Islet precursor cell (in vitro differentiated cells): ENCODE measurements at regions not wholly inside any gene's neighbourhood (a gene's known extent, or its start where the extent isn't known, plus 50 kb on each side); places are given as distances from the start of the nearest gene placed in this dataset.
A peak's percentile ranks its signal among the peaks of the same experiment; 100 is the strongest.

Source experiments
- DNase-seq: peaks from one replicate; pipeline ENCODE4 v3.0.0-alpha.2; 2018

DNA sequence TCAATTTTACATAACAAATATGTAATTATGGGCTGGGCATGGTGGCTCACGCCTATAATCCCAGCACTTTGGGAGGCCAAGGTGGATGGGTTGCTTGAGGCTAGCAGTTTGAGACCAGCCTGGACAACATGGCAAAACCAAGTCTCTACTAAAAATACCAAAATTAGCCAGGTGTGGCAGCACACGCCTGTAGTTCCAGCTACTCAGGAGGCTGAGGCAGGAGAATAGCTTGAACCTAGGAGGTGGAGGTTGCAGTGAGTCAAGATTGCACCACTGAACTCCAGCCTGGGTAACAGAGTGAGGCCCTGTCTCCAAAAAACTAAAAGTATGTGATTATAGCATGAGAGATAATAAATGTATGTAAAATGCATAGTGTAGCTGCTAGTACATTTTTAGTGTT, 229.0 kb downstream of the PPARGC1A start:
- DNase-seq, result no peak

DNA sequence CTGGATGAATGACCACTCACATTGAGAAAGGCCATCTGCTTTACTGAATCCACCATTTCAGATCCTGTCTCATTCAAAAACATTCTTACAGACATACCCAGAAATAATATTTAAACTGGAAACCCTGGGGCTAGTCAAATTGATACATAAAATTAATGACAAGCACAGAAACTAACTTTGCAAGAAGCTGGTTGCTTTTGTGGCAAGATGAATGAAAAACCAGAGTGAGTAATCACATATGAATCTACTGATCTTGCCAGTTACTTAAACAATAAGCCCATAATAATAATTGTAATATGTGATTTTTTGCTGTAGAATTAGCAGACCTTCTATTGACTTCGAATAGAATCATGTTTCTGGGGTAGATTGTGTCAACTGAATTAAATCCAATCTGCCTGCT, 235.1 kb downstream of the PPARGC1A start:
- DNase-seq, result no peak

DNA sequence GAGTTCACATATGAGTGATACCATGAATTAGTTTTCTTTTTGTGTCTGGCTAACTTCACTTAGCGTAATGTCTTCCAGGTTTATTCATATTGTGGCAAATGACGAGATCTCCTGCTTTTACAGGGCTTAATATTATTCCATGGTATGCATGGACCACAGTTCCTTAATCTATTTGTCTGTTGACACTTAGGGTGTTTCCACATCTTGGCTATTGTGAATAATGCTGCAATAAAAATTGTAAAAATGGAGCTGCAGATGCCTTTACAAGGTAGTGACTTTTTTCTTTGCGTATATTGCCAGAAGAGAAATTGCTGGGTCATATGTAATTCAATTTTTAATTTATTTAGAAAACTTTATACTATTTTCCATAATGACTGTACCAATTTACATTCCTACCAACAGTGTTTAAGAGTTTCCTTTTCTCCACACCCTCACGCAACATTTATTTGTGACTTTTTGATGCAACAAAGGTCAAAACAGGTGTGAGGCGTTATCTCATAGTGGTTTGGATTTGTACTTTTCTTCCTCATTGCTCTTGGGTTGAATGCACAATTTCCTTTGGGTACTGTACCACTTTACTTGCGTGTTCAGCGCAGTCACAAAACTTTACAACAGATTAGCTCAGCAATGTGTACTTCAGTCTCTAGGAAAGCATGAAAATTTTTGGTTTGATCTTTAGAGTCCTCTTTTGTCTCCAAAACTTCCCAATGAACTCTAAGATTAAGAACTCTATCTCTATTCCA, 240.8 kb downstream of the PPARGC1A start:
- DNase-seq, result no peak

DNA sequence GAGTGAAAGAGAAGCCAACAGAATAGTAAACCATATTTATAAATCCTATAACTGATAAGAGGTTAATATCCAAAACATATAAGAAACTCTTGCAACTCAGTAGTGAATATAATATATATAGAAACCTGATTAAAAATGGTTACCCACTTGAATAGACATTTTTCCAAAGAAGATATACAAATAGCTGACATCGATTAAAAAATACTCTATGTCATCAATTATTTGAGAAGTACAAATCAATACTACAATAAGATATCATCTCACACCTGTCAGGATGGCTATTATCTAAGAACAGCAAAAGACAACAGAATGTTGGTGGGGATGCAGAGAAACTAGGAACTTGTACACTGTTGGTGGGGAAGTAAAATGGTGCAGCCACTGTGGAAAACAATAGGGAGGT, 254.4 kb downstream of the PPARGC1A start:
- DNase-seq, result no peak

DNA sequence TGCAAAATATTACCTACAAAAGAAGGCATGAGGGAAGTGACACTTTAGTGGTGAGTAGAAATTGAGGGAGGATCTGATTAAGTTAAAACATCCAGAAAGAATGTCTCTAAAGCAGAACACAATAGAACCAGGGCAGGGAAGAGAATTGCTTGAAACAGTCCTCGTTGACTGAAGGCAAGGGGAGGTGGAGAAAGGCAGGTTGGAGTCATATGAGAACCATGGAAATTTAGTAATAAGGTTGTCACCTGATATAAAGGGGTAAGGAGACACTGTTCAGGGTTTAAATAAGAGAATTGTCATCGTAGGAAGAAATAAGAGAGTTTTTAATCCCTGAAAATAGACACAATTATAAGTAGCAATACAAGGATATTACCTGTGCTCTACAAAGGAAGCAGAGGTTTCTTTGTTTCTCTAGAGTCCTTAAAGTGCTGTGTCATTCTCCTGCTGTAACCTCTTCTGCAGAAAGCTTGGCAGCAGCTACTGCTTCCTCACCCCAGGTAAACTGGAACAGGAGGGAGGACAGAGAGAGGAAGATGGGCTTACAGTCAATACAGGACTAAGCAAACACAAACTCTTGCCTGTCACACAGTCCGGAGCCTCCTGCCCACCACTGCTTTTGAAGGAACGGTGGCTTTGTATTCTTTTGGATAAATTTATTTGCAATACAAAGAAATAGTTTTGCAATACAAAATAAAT, 258.4 kb downstream of the PPARGC1A start:
- no peak for DNase-seq

DNA sequence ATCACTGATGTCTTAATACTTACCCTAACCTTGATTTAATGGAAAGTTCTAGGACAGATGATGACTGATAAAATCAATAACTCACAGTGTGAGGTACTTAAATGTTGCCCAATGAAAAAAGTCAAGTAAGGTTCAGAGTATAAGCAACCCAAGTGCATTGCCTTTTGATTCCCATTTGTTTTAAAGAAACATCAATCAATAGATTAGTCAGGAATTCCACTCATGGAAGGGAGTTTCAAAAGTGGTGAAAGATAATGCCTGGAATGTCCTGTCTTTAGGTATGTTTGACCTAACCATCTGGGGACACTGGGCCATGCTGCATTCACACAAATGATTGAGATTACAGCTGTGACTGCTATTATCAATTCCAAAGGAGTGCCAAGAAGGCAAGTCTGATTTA, 259.7 kb downstream of the PPARGC1A start:
- no peak for DNase-seq

DNA sequence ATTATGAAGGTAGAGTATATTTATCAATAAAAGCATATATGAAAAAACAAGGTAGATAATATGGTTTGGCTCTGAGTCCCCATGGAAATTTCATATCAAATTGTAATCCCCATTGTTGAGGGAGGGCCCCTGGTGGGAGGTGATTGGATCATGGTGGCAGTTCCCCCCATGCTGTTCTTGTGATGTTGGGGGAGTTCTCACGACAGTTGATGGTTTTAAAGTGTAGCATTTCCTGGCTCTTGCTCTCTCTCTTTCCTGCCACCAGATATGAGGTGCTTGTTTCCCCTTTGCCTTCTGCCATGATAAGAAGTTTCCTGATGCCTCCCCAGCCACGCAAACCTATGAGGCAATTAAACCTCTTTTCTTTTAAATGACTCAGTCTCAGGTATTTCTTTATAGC, 260.4 kb downstream of the PPARGC1A start:
- no peak for DNase-seq

DNA sequence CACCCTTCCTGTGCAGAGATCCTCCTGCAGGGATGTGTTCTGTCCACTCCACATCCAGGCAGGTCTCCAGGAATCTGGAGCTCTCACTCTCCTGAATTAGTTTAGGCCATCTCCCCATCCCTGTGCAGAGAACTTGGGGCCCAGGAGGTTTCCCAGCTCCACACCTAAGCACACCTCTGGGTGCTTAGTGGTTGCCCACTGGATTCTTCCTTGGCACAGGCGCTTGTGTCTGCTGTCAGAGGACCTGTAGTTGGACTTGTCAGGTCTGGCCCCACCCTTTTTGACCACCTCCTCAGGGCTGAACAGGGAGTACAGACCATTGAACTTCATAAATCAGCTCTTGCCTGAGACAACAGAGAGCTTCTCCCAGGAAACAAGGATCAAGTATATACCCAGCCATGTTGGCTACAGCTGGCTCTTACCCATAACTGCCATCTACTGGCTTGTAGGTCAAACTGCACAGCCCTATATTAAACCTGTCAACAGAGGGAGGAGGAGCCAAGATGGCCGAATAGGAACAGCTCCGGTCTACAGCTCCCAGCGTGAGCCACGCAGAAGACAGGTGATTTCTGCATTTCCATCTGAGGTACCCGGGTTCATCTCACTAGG, 275.5 kb downstream of the PPARGC1A start:
- peak; percentile 56 for DNase-seq

DNA sequence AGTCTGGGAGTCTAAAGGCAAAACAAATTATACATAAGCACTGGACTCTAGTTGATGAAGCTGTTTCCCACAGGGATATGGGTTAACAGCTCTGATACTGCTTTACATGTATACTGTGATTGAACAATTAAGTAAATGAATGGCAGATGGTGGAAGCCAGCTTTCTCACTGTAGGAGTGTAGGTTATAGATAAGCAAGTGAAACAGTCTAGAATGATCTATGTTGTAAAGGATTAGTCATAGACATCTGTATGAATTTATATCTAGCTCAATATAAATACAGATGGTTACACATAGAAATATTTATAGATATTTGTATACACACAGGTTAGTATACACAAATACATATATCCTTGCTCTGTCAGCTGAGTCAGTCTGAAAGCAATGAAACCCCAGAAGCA, 276.1 kb downstream of the PPARGC1A start:
- no peak for DNase-seq

DNA sequence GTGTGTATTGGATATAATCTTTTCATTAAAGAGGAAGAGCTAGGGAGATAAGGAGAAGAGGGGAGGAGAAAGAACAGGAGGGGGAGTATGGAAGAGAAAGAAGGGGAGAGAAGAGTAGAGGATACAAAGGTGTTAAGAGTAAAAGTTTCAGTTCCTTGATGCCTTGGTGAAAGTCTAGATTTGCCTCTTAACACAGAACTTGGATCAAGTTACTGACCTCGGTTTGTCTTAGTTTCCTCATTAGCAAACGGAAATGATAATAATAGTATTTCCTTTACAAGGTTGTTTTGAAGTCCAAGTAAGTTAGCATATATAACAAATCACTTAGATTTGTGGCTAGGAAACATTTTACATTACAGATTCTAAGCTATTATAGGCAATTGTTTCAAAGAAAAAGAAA, 287.1 kb downstream of the PPARGC1A start:
- no peak for DNase-seq

DNA sequence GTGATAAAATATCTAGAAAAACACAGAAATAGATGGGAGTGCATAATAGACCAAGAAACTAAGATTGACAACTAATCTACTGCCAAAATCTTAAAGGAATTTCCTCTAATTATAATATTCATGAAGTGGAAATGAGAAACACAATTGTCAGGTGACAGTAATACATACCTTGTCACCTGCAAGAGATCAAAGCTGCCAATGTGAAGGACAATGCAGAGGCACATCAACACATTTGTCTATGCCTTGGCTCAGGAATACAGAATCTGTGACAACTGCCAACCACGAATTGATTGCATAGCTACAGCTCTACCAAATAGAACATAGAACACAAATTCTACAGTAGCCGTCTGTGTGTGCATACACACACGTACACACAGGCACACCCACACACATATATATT, 295.7 kb downstream of the PPARGC1A start:
- no peak for DNase-seq

DNA sequence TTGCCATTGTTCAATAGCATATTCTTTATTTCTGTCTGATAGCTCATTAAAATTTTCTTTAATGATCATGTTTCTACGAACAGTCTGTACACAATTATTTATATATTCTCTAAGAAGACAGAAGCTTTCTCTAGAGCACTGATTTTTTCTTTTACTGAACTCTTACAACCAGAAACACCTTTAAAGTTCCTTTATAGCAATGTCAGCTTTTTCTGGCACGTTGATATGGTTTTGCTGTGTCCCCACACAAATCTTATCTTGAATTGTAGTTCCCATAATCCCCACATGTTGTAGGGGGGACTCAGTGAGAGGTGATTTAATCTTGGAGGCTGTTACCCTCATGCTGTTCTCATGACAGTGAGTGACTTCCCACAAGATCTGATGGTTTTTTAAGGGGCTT, 299.4 kb downstream of the PPARGC1A start:
- DNase-seq, result no peak

DNA sequence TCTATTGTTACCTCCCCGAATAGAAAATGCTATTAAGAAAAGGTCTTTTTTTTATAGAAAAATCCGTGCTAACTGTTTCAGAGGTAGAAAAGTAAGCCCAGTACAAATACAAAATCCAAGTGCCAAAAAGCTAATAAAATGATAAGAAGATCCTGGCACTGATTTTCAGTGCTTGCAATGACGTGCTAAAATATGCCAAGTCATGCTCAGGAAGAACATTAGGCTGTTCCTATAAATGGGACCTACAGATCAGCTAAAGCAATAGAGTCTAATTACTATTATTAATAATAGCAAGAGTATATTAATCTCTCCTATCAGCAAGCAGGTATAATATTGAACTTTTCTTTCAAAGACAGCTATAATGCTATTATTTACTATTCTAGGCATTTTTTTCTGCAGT, 305.8 kb downstream of the PPARGC1A start:
- no peak for DNase-seq

DNA sequence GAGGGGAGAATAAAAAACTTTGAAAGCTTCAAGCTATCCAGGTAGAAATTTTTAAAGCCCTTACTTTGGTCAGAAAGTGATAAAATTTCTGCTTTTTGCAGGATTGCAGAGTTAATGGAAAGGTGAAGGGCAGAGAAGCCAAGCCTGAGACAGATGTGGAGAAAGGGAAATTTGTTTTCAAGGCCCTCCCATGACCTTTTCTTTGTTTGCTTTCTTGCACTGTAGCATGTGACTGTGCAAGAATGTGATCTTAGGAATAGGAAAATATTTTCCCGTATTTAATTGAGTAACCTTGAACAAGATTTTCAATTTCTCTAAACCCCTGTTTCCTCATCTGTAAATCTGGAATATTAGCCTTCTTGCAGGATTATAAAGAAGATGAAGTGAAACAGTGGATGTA, 307.2 kb downstream of the PPARGC1A start:
- no peak for DNase-seq

DNA sequence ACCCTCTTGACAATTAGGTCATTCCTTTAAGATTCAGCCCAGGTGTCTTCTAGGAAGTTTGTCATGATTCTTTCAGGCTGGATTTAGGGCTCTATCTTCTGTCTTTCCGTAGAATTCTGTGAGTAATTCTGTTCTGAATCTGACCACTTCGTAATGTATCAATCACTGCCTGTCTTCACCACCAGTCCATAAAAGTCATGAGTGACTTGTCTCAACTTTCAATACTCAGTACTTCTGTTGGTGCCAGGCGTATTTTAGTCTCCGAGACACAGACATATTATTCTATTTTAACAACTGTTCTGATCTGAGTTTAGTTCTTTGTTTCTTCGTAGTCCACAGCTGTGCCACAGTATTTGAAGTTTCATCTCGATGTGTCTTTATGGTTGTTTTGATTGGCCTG, 310.7 kb downstream of the PPARGC1A start:
- no peak for DNase-seq

DNA sequence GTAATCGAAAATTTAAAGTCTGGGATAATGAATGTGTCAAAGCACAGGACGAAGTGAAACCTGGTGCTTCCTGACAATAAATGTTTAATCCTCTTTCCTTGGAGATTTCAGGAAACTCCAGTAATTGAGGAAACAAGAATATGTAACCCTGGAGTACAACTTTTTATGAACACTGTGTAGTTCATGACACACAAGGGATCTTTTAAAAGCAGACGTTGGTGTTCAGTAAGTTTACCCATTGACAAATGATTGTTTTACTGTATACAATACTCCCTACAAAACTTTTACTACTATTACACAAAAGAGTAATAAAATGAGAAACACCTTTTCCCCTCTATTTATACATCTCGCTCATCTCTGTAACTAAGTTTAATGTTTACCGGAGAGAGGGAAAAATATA, 312.4 kb downstream of the PPARGC1A start:
- DNase-seq, result no peak

DNA sequence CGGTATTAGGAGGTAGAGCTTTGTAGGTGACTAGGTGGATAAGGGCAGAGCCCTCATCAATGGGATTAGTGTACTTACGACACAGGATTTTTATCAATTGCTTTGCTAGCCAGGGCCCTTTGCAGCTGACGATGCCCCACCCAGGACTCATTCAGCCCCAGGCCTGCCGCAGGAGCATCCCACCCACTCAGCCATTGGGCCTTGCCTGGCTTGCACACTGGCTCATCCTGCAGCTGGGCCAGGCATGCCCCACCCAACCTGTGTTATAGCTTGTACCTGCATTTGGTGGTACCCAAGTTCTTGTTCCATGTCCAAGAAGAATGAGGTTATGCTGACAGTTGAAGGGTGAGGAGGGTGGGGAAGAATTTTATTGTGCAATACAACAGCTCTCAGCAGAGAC, 317.5 kb downstream of the PPARGC1A start:
- DNase-seq, result no peak

DNA sequence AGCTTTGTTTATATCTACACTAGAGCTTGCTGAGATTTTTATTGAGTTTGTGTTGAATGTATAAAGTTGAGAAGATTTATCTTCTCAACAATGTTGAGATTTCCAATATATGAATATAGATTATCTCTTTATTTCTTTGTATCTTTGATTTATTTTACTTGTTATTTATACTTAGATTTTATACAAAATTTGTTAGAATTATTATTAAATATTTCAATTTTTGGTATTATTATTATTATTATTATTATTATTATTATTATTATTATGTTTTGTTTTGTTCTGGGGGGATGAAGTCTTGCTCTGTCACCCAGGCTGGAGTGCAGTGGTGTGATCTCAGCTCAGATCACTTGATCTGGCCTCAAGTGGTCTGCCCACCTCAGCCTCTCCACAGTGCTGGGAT, 322.5 kb downstream of the PPARGC1A start:
- no peak for DNase-seq

DNA sequence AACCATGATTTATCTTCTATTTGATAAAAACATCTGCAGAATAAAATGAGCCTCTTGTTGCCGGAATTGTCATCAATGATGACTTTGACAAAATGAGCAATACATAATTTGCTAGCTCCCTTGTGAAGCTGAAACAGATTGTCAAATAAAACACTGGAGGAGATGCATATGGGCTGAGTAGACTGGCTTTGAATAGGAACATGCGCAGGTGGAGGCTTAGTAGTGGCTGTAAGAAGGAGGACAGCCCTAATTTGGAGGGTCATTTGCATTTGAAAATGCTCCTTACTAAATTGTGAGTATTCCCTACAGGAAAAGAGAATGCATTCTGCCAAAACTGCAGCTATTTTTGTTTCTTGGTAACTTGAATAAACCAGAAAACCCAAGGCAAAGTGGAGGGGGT, 329.1 kb downstream of the PPARGC1A start:
- no peak for DNase-seq

DNA sequence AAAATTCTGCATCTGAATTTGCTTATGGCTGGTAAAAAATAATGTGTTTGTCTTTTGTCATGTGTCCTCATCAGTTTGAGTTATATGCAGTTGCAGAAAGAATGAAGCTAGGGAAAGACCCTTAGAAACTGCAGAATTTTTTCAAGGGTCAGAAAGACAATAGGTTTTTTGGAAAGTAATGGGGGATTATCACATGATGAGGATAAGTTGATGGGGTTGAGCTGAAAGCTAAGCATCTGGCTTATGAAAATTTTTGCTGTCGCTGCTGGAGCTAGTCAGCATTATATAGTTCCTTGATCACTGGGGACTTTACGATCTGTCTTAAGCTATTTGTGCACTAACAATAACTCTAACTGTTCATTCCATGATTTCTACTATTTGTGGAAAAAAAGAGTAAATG, 331.7 kb downstream of the PPARGC1A start:
- DNase-seq, result no peak

DNA sequence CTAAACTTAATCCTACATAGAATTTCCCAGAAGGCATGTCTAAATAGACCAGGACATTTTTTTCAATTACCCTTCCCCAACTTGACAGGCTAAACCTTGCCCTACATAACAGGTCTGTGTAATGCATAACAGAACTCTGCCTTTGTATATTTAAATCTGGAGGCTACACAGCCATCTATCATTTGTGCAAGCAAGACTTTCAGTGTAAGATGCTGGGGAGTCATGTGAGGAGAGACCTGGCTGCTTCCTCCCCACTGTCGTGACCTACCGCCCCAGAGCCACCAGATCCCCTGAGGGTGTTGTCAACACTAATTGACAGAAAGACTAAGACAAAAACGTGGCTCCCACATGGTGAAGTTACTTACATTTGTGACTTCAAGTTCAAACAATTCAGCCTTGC, 342.2 kb downstream of the PPARGC1A start:
- DNase-seq, result no peak

DNA sequence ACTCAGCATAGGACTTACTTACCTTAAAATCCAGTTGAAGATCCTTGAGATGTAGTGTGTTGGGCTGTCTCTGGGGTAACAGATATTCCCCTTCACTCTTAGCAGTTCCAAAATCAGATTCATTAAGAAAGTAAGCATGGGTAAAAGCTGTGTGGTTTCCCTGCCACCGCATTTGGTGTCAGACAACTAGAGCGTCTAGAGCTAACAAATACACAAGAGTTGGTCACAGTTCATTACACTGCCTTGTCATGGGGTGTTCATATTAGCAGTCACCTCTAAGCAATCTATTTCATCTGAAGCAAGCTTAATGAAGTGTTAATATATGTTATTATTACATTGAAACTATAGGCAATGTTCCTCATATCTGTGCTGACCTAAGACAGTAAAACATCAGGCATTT, 342.8 kb downstream of the PPARGC1A start:
- no peak for DNase-seq

DNA sequence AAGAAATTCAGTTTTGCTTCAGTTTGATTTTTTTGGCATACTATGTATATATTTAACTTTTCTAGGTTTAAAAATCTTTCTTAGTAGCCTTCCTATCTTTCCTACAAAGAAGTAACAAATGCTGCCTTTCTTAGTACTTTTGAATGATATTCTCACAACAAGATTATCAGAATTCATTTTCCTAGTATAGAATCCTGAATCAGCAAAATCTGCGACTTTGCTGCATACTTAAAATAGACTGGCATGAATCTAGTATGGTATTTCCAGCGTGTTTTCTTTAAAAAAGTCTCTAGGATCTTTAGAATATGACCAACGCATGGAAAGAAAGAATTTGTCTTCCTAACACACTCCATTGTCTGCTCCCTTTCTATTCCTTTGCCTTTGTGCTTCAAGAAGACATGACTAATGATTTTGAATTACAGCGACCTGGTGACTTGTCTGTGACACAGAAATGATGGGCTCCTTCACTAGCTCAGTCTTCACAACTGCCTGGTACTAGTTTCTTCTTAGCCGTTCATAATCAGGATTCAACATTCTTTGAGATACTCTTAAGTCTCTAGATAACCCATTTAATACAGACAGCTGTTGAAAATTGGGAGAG, 349.8 kb downstream of the PPARGC1A start:
- DNase-seq, result no peak

DNA sequence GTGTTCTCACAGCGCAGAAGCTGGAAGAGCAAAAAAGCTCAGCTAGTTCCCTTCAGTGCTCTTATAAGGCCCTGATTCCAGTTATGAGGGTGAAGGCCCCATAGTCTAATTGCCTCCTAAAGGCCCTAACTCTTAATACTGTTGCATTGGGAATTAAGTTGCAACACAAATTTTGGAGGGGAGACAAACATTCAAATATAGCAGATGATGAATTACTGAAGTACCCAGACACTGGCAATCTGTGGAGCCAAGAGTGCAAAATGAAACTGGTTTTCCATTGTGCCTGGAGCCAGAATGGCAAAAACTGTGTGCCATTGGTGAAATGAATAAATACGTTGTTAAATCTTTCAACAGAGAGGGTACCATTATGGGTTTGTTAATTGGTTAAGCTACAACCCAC, 356.0 kb downstream of the PPARGC1A start:
- no peak for DNase-seq
